DND-41 (cell line): ENCODE measurements at regions not wholly inside any gene's neighbourhood (a gene's known extent, or its start where the extent isn't known, plus 50 kb on each side); places are given as distances from the start of the nearest gene placed in this dataset.

Experiments
- EZH2 ChIP-seq: IDR thresholded peaks from 3 replicates; pipeline ENCODE4 v1.6.1; 2012; ENCODE audit warnings: borderline replicate concordance, low read depth, mild to moderate bottlenecking, moderate library complexity, low read length, inconsistent platforms; ENCODE audit not compliant: severe bottlenecking
- TF ChIP-seq, protein P1 (sequence below): IDR thresholded peaks from 2 replicates; pipeline ENCODE4 v1.5.1; 2012; ENCODE audit warnings: borderline replicate concordance, low read length, moderate library complexity, mild to moderate bottlenecking; ENCODE audit not compliant: poor library complexity, severe bottlenecking; ENCODE audit errors: extremely low read depth

DNA sequence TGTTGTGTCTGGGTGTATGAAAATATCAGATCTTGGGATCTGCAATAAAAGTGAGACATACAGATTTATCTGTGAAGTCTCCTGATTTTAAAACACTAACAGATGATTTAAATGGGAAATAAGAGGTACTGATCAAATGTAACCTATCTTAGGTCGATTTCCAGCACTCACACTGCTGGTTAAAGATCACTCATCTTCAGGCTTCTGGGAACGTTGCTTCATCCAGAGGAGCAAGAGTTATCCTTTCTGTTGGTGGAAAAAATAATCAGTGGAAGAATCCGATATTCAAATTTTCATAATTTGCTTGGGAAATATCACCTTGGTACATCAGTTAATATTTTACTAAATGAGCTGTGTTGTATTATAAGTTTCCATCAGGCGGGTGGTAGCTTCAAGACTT, 876.8 kb upstream of the WWC1 start:
- TF ChIP-seq, protein P1, sequence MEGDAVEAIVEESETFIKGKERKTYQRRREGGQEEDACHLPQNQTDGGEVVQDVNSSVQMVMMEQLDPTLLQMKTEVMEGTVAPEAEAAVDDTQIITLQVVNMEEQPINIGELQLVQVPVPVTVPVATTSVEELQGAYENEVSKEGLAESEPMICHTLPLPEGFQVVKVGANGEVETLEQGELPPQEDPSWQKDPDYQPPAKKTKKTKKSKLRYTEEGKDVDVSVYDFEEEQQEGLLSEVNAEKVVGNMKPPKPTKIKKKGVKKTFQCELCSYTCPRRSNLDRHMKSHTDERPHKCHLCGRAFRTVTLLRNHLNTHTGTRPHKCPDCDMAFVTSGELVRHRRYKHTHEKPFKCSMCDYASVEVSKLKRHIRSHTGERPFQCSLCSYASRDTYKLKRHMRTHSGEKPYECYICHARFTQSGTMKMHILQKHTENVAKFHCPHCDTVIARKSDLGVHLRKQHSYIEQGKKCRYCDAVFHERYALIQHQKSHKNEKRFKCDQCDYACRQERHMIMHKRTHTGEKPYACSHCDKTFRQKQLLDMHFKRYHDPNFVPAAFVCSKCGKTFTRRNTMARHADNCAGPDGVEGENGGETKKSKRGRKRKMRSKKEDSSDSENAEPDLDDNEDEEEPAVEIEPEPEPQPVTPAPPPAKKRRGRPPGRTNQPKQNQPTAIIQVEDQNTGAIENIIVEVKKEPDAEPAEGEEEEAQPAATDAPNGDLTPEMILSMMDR: no peak
- TF ChIP-seq EZH2: no peak
